Neutrophil (primary cell): ENCODE measurements at regions not wholly inside any gene's neighbourhood (a gene's known extent, or its start where the extent isn't known, plus 50 kb on each side); places are given as distances from the start of the nearest gene placed in this dataset.
"Not testable (repeated sequence)": the region's sequence is repeated elsewhere in the genome, so short reads cannot be mapped to it uniquely, and the experiment has no call there.

Source experiments
- H3K27ac ChIP-seq: fragments of 200-600 bp; sonication (generic); 2 replicates; pipeline ENCODE4 v1.5.1; 2016; ENCODE audit warnings: mild to moderate bottlenecking, moderate library complexity
- H3K27me3 ChIP-seq: fragments of 200-600 bp; sonication (generic); 2 replicates; pipeline ENCODE4 v1.6.0; 2016; ENCODE audit warnings: mild to moderate bottlenecking
- H3K36me3 ChIP-seq: fragments of 200-600 bp; sonication (generic); 2 replicates; pipeline ENCODE4 v1.5.1; 2017
- H3K4me1 ChIP-seq, 2 experiments: fragments of 200-600 bp in 1 of 2; sonication (generic) in 1 of 2; 1 replicate in 1 of 2; 2 replicates in 1 of 2; pipeline versions ENCODE4 v1.5.1 to v1.6.1; 2013 to 2016; ENCODE audit warnings: low read depth in 1 of 2, low read length in 1 of 2, mild to moderate bottlenecking in 1 of 2, moderate library complexity in 1 of 2; ENCODE audit not compliant: control insufficient read depth in 1 of 2, insufficient read depth in 1 of 2
- H3K4me3 ChIP-seq, 2 experiments: fragments of 200-600 bp in 1 of 2; sonication (generic) in 1 of 2; 1 replicate in 1 of 2; 2 replicates in 1 of 2; pipeline ENCODE4 v1.5.1; 2013 to 2016; ENCODE audit warnings: low read depth in 1 of 2, low read length in 1 of 2, mild to moderate bottlenecking in 1 of 2, moderate library complexity in 1 of 2
- H3K9me3 ChIP-seq: fragments of 200-600 bp; sonication (generic); 2 replicates; pipeline ENCODE4 v1.5.1; 2016
- TF ChIP-seq, protein P1 (sequence below): fragments of 200-600 bp; sonication (generic); IDR thresholded peaks from 2 replicates; pipeline ENCODE4 v1.5.1; 2016; ENCODE audit warnings: antibody characterized with exemption

DNA sequence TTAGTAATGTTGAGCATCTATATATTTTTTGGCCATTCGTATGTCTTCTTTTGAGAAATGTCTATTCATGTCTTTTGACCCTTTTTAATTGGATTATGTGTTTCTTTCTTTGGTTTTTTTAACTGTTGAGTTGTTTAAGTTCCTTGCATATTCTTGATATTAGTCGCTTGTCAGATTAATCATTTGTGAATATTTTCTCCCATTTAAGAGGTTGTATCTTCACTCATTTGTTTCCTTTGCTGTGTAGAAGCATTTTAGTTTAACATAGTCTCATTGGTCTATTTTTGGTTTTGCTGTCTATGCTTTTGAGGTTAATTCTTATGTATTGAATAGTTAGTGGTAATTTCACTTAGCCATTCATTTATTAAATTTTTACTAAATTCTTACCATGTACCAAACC lies 283.8 kb downstream of the ZPLD1 start:
- no peak overlapping the region for H3K4me3 ChIP-seq
- H3K36me3 ChIP-seq, result no peaks in the 10 kb centered on the region
- no peaks in the 10 kb centered on the region for H3K9me3 ChIP-seq
- H3K27ac ChIP-seq, result no peak overlapping the region
- no peaks in the 10 kb centered on the region for H3K27me3 ChIP-seq
- TF ChIP-seq, protein P1, sequence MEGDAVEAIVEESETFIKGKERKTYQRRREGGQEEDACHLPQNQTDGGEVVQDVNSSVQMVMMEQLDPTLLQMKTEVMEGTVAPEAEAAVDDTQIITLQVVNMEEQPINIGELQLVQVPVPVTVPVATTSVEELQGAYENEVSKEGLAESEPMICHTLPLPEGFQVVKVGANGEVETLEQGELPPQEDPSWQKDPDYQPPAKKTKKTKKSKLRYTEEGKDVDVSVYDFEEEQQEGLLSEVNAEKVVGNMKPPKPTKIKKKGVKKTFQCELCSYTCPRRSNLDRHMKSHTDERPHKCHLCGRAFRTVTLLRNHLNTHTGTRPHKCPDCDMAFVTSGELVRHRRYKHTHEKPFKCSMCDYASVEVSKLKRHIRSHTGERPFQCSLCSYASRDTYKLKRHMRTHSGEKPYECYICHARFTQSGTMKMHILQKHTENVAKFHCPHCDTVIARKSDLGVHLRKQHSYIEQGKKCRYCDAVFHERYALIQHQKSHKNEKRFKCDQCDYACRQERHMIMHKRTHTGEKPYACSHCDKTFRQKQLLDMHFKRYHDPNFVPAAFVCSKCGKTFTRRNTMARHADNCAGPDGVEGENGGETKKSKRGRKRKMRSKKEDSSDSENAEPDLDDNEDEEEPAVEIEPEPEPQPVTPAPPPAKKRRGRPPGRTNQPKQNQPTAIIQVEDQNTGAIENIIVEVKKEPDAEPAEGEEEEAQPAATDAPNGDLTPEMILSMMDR, result no peak
- no peaks in the 10 kb centered on the region for H3K4me1 ChIP-seq

DNA sequence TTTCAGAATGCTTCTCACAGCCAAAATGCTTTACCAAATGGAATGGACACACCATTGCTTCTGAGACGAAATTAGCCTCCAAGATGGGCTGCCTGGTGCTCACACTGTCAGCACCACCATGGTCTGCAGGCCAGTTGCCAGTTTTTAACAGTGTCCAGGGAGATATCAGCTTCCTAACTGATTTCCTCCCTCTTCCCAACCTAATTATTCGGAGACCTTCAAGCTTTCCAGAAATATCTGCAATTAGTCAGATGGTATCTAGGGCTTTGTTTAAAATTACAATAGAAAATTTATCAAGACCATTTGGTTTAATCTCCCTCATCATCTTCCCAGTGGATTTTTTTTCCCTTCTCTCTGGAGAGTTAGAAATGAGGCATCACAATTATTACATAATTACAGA lies 287.5 kb downstream of the ZPLD1 start:
- H3K9me3 ChIP-seq, result no peaks in the 10 kb centered on the region
- no peaks in the 10 kb centered on the region for H3K36me3 ChIP-seq
- H3K4me3 ChIP-seq, result no peak overlapping the region
- H3K27ac ChIP-seq, result no peak overlapping the region
- TF ChIP-seq, protein P1, result no peak
- H3K27me3 ChIP-seq, result no peaks in the 10 kb centered on the region
- no peaks in the 10 kb centered on the region for H3K4me1 ChIP-seq

DNA sequence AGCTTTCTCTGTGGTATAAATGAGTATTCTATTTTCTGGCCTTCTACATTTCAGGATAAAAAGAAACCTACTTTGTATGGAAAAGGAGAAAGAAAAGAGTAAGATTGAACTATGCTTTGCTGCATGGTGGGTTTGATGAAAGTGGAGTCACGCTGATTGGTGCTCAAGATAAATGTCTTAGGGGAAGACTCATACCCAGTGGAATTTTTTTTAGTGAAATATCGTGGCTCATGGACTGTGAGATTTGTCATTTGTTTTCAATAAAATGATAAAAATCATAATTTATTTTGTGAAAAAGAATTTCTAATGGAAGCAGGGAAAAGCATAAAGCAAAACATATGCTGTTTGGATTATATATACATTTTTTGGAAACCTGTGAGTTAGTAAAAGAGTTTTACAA lies 292.5 kb downstream of the ZPLD1 start:
- H3K27ac ChIP-seq, result no peak overlapping the region
- no peaks in the 10 kb centered on the region for H3K36me3 ChIP-seq
- TF ChIP-seq, protein P1, result no peak
- no peaks in the 10 kb centered on the region for H3K27me3 ChIP-seq
- H3K4me3 ChIP-seq, result no peak overlapping the region
- no peaks in the 10 kb centered on the region for H3K9me3 ChIP-seq
- no peaks in the 10 kb centered on the region for H3K4me1 ChIP-seq

DNA sequence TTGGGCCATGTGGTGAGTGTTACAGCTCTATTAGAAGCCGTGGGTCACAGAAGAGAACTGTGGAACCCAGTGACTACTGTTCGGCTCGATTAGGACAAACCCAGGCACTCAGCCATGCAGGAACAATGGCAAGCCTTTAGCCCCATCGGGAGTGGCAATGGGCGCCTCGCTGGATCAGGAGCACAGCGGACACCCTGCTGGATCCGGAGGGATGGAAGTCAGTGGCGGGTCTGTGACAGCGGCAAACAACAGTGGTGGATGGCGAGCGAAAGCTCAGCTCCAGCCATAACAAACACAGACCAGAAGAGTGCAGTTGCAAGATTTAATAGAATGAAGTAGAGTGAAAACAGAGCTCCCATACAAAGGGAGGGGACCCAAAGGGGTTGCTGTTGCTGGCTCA lies 297.8 kb downstream of the ZPLD1 start:
- not testable (repeated sequence) for H3K27ac ChIP-seq, H3K36me3 ChIP-seq, H3K9me3 ChIP-seq, H3K4me1 ChIP-seq, H3K4me3 ChIP-seq, H3K27me3 ChIP-seq

DNA sequence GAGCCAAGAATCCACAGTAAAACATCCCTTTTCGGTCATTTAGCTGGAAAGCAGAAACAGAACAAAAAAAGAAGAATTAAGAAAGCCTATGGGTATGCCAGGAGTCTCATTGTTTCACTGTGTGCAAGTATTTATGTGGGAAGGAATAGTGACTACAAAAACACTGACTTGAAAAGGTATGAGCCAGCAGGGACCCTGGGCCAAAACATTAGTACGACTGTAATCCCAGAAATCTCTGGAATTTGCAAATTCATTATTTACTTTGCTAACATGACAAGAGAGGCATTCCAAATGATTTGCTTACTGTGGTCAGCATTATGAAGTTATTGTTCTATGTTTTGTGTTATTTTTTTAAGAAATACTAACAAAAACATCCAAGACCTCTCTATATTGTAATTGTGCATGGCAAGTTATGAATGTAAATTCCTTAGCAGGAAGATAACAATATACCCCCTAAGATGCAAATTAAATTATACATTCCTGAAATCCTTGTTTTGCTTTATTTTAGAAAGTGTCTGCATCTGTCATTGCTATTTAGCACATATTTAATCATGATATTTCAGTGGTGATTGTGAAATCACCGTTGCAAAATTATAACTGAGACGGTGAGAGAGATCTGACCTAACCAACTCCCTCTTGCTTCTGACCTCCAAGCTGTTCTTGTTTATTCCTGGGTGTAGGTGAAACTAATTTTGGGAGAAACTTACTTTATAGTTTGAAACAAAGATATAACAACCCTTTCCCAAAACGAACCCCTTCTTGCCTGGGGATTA lies 299.2 kb downstream of the ZPLD1 start:
- Histone ChIP-seq H3K36me3 (no peaks in the 10 kb centered on the region), H3K4me3 (no peak overlapping the region), H3K4me1 (no peaks in the 10 kb centered on the region), H3K27ac (no peak overlapping the region), H3K27me3 (no peaks in the 10 kb centered on the region), H3K9me3 (no peaks in the 10 kb centered on the region)
- TF ChIP-seq, protein P1, result no peak

DNA sequence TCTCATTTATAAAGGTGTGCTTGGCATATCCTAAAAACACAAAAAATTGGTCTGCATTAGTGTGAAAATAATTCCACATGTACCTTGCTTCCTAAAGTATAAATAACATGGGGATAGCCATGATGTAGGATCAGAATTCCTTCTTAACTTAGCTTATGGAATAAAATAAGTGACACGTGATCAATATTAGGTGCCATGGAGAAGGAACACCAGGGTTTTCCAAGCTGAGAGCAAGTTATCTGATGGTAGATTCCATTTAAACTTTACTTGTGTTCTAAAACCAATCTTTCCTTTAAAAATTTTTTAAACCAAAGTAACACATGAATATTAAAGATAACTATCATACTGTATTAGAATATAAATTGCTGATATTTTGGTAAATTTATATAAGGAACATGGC lies 300.5 kb downstream of the ZPLD1 start:
- TF ChIP-seq, protein P1, result no peak
- Histone ChIP-seq H3K4me3 (no peak overlapping the region), H3K36me3 (no peaks in the 10 kb centered on the region), H3K27me3 (no peaks in the 10 kb centered on the region), H3K9me3 (no peaks in the 10 kb centered on the region), H3K27ac (no peak overlapping the region), H3K4me1 (no peaks in the 10 kb centered on the region)
